NCI-H2029 treated with DMSO at 0.1 percent for 48 hours (cell line): ENCODE measurements at regions not wholly inside any gene's neighbourhood (a gene's known extent, or its start where the extent isn't known, plus 50 kb on each side); places are given as distances from the start of the nearest gene placed in this dataset.
"Not testable (repeated sequence)": the region's sequence is repeated elsewhere in the genome, so short reads cannot be mapped to it uniquely, and the experiment has no call there.

Experiments
- DNase-seq: peaks from one replicate; lab custom pipeline; 2025; lab: John Stamatoyannopoulos, UW

DNA sequence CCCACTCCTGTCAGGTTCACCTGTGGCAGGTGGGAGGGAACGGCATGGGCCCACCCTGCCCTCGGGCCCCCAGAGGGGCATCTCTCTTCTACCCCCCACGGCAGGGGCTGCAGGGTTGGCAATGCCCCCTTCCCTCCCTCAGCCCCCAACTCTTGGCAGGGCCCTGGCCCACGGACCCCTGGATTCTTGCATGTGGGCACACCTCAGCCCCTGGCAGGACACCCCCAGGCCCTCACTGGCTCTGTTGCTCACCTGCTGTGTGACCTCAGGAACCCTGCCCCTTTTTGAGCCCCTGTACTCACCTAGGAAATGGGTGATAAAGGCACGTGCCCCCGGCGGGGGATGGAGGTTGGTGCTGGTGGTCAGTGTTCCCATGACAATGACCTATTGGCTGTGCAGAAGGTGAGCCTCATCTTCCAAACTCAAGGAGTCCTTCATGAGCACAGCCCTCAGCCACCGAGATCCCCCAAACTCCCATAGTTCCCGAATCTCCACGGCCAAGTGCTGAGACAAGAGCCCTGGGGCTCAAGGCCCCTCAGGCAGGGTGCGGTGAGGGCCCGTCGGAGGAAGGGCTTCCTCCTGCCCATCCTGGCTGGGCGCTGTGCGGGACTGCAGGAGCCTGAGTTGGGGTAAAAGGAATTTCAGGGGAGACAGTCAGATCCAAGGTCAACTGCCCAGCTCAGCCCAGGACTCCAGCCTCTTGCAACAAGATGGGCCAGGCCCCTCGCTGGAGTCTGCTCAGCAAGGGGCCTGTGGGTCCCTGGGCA, 198.2 kb downstream of the IGLL1 start:
- DNase-seq = no peak

DNA sequence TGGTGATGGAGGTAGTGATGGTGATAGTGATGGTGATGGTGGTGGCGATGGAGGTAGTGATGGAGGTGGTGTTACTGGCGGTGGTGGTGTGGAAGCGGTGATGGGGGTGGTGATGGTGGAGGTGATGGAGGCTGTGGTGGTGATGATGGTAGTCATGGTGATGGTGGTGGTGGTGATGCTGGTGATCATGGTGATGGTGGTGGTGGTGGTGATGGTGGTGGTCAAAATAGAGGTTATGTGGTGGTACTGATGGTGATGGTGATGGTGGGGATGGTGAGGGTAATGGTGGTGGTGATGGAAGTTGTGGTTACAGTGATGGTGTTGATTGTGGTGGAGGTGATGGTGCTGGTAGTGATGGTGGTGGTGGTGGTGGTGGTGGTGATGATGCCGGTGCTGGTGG, 199.2 kb downstream of the IGLL1 start:
- DNase-seq = no peak

DNA sequence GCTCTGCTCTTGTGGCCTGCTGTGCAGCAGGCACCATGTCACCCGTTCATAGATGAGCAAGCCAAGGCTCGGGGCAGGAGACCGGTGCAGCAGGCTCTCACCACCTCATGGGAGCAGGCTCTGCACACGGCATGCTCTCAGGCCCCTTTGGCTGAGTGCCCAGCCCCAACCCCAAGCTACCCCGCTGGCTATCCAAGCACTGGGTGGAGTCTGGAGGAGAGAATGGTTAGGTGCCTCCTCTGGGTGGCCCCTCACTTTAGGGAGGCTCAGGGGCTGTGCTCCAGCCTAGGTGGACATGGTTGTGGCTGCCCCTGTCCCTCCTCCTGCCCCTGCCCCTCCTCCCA, 199.9 kb downstream of the IGLL1 start:
- no peak for DNase-seq

DNA sequence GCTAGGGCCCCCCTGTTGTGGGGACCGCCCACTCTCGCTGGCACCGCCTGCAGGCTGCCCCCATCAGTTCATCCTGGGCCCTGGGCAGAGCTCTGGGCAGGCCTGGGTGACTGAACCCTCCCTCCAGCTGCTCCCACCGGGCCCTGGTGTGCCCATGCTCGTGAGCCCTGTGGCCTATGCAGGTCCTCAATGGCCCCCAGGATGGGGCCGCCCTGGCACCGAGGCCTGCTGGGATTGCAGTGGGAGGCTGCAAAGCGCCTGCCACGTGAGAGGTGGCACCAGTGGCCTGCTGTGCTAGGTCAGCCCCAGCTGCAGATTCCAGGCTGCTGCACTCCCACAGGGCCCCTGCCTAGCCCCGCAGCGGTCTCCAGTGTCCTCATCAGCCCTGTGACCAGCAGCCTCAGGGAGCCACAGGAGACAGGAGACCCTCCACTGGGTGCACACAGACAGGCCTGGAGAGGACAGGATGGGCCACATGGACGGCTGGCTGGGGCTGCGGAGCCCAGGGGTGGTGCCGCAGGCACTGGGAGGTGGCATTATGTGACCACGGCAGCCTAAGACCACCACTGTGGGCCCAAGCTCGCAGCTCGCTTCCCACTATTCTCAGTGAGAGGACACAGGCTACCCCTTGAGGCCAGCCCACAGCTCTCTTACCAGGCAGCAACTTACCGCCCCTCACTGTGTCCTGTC, 199.4 kb downstream of the BCR start:
- not testable (repeated sequence) for DNase-seq

DNA sequence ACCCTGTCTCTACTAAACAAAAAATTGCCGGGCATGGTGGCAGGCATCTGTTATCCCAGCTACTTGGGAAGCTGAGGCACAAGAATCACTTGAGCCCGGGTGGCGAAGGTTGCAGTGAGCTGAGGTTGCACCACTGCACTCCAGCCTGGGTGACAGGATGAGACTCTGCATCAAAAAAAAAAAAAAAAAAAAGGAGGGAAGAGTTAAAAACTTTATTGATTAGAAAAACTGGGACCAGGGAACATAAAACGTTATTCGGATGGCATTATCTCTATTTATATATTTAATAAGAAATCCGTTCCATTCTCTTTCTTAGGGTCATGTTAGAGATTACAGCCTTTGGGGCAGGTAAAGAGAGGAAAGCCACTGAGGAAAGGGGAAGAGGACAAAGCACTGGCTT, 197.5 kb downstream of the BCR start:
- no peak for DNase-seq

DNA sequence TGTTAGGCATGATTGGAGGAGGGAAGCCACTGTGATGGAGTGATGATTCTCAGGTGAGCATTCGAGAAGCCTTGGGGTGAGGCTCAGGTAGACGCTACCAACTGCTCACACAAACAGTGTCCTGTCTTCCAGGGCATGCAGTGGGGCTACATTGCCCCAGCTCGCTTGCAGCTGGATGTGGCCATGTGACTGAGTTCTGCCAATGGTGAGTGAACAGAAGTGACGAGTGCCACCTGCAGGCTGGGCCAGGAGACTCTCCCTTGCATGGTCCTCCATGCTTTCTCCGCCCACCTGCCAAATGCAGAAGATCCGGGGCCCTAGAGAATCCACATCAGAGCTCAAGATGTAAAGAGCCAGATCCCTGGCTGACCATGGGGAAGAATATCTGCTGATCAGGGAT, 195.9 kb downstream of the BCR start:
- DNase-seq = no peak

DNA sequence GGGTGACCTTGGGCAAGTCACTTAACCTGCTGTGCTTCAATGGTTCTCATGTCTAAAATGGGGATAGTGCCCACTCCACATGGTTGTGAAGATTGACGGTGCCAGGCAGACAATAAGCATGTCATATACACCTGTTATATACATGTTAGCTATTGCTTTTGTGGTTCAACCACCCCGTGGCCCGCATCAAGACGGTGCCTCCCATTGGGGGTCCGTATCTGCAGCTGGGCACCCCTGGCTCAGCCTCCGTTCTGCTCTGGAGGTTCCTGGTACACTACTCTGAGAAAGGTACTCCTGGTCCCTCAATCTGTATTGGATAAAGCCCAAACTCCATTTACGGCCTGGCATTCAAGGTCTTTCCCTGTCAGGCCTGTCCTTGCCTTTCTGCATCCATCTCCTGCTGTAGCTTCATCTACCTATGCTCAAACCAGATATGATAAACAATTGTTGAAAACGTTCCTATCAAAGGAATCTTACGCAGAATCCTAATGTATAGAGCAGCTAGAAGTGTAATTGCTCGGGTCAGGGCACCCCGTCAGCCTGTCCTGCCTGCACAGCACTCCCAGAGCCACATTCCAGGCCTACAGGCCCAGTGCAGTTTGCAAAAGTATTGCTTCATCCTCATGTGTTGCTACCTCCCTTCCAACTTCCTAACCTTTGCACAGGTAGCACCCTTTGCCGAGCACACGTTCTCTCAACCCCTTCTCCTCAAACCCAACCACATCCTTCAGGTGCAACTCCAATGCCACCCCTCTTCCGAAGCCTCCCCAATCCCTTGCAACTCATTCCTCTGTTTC, 194.9 kb downstream of the BCR start:
- DNase-seq = no peak

DNA sequence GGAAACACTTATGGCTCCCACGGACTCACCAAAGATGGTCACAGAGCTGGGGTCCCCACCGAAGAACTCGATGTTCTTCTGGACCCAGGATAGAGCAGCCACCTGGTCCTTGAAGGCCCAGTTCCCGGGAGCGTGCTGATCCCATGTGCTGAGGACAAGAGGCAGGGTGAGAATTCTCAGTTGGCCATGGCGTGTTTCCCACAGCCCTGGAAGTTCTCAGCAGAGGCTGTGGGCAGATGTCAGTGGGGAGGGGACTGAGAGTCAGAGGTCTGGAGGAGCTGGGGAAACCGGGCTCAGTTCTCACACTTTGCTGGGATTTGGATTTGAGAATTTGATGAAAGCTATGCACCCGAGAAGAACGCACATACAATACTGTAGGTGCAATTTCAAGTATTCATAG, 193.3 kb downstream of the BCR start:
- DNase-seq = no peak

DNA sequence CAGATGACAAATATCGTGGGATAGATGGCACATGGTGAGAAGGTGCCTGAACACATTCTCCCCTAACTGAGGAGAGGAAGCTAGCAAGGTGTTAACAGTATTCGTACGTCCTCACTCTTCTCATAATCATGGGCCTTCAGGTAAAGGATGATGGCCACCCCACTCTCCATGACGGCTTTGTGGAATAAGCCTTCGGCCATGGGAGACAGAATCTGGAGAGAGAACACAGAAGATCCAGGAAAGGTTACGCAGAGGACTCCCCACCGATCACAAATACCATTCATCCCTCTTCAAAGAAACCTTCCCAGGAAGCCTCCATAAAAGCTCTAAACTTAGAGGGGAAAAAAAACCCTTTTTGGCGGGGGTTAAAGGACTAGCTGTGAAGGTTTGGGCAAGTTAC, 189.9 kb downstream of the BCR start:
- DNase-seq = no peak

DNA sequence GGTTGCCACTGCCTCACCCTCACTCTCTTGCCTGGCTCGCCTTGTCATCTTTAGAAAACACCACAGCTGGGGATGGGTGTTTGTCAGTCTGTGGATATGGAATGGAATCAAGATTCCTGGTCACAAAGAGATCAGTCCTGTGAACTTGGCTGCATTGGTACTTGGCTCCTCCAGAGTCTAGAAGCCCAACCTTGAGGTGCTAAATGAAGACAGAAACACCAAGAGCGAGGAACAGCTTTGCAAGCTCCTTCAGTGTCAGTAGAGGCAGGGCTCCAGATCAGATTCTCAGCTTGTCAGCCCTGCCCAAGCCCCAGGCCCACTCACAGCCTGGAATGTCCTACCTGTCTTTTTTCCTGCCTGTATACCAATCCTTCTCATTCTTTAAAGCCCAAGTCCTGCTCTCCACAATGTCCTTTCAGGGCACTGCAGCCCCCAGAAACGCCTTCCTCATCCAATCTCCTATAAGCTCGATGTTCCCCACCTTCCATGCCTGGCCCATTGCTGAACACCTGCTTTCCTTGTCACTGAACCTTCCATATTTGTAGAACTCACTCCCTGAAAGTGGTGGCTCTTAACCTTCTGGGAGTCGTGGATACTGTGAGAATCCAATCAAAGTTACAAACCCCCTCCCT, 188.9 kb downstream of the BCR start:
- no peak for DNase-seq
